HL-60 (cell line): ENCODE measurements at regions not wholly inside any gene's neighbourhood (a gene's known extent, or its start where the extent isn't known, plus 50 kb on each side); places are given as distances from the start of the nearest gene placed in this dataset.

Experiments
- DNase-seq, 2 experiments: peaks; one replicate each; pipeline ENCODE4 v3.0.0-alpha.2; 2010 to 2020; ENCODE audit warnings: low read depth in 1 of 2, low spot score in 1 of 2
- H3K27ac ChIP-seq: fragments of 250-450 bp; sonication (Bioruptor Pico); replicated peaks from 2 replicates; pipeline ENCODE4 v1.5.1; 2020; ENCODE audit warnings: mild to moderate bottlenecking, moderate library complexity
- H3K27me3 ChIP-seq: fragments of 250-450 bp; sonication (Bioruptor Pico); 2 replicates; pipeline ENCODE4 v1.5.1; 2021; ENCODE audit warnings: mild to moderate bottlenecking, moderate library complexity; ENCODE audit not compliant: insufficient read depth, poor library complexity, severe bottlenecking
- H3K4me3 ChIP-seq: replicated peaks from 2 replicates; pipeline ENCODE4 v1.5.1; 2011; ENCODE audit warnings: mild to moderate bottlenecking, control low read depth, low read length; ENCODE audit not compliant: insufficient read depth
- CTCF ChIP-seq: IDR thresholded peaks from one replicate; pipeline ENCODE4 v1.5.1; 2011; ENCODE audit warnings: low read length, control low read depth, inconsistent platforms; ENCODE audit not compliant: insufficient read depth
- GABPA ChIP-seq: IDR thresholded peaks from 2 replicates; pipeline ENCODE4 v1.6.1; 2012; ENCODE audit warnings: low read depth
- POLR2AphosphoS5 ChIP-seq: IDR thresholded peaks from 2 replicates; pipeline ENCODE4 v1.6.1; 2012; ENCODE audit warnings: low read depth
- REST ChIP-seq: IDR thresholded peaks from 2 replicates; pipeline ENCODE4 v1.6.1; 2012; ENCODE audit warnings: low read depth; ENCODE audit not compliant: insufficient replicate concordance
- SPI1 ChIP-seq: IDR thresholded peaks from 2 replicates; pipeline ENCODE4 v1.6.1; 2012; ENCODE audit warnings: low read depth, mild to moderate bottlenecking, borderline replicate concordance

GRCh38 chr10:47095211-47095610, 184.0 kb downstream of the PTPN20 start:
- H3K4me3 ChIP-seq, result no peak overlapping the region
- H3K27me3 ChIP-seq, result no peaks in the 10 kb centered on the region
- no peak for DNase-seq
- no peak overlapping the region for H3K27ac ChIP-seq
- TF ChIP-seq POLR2AphosphoS5, result no peak
- TF ChIP-seq SPI1, result no peak
- TF ChIP-seq GABPA, result no peak
- TF ChIP-seq CTCF, result no peak
- no peak for TF ChIP-seq REST

- Histone ChIP-seq H3K27me3 (no peaks in the 10 kb centered on the region), H3K4me3 (no peak overlapping the region), H3K27ac (no peak overlapping the region)
- no peak for TF ChIP-seq POLR2AphosphoS5
- TF ChIP-seq GABPA, result no peak
- TF ChIP-seq CTCF, result no peak
- no peak for TF ChIP-seq SPI1
- no peak for TF ChIP-seq REST
- DNase-seq, result no peak
Observed at GRCh38 chr10:47095848-47096612, 184.8 kb downstream of the PTPN20 start.

- DNase-seq, result no peak
- no peak for TF ChIP-seq GABPA
- TF ChIP-seq CTCF, result no peak
- TF ChIP-seq SPI1, result no peak
- TF ChIP-seq POLR2AphosphoS5, result no peak
- no peak for TF ChIP-seq REST
- no peaks in the 10 kb centered on the region for H3K27me3 ChIP-seq
Observed at GRCh38 chr10:47098238-47098637, 187.0 kb downstream of the PTPN20 start.

More at GRCh38 chr10:47098238-47098637, 187.0 kb downstream of the PTPN20 start:
- no peak overlapping the region for H3K27ac ChIP-seq
- H3K4me3 ChIP-seq, result no peak overlapping the region
